BE2C (cell line): ENCODE measurements at regions not wholly inside any gene's neighbourhood (a gene's known extent, or its start where the extent isn't known, plus 50 kb on each side); places are given as distances from the start of the nearest gene placed in this dataset.

Experiments used
- DNase-seq: peaks from one replicate; pipeline ENCODE4 v3.0.0-alpha.2; 2020
- H3K27me3 ChIP-seq: fragments of 250-450 bp; sonication (Bioruptor Pico); 2 replicates; pipeline ENCODE4 v1.5.1; 2020; ENCODE audit warnings: mild to moderate bottlenecking
- H3K36me3 ChIP-seq: fragments of 250-450 bp; sonication (Bioruptor Pico); 2 replicates; pipeline ENCODE4 v1.5.1; 2020; ENCODE audit warnings: mild to moderate bottlenecking
- H3K4me1 ChIP-seq: fragments of 250-450 bp; sonication (Bioruptor Pico); 2 replicates; pipeline ENCODE4 v1.5.1; 2020
- H3K4me3 ChIP-seq: 2 replicates; pipeline ENCODE4 v1.5.1; 2011; ENCODE audit warnings: low read depth, low read length
- H3K9me3 ChIP-seq: fragments of 250-450 bp; sonication (Bioruptor Pico); 2 replicates; pipeline ENCODE4 v1.5.1; 2020
- TF ChIP-seq, protein P1 (sequence below): IDR thresholded peaks from 2 replicates; pipeline ENCODE4 v1.5.1; 2012; ENCODE audit warnings: mild to moderate bottlenecking, low read depth, low read length

DNA sequence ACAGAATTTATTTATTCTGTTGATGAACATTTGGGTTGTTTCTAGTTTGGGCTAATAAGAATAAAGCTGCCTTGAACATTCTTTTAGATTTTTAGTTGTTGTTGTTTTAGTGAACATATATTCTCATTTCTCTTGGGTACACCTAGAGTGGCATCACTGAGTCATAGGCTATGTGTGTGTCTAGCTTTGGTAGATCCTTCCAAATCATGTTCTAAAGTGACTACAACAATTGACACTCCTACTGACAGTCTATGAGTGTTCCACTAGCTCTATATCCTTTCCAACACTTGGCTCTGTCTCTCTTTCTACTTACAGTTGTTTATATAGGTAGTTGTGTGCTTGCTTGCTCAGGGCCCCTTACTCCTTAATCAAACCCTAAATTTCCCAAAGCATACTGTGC lies 346.0 kb upstream of the NCAM1 start:
- no peak overlapping the region for H3K4me3 ChIP-seq
- TF ChIP-seq, protein P1, sequence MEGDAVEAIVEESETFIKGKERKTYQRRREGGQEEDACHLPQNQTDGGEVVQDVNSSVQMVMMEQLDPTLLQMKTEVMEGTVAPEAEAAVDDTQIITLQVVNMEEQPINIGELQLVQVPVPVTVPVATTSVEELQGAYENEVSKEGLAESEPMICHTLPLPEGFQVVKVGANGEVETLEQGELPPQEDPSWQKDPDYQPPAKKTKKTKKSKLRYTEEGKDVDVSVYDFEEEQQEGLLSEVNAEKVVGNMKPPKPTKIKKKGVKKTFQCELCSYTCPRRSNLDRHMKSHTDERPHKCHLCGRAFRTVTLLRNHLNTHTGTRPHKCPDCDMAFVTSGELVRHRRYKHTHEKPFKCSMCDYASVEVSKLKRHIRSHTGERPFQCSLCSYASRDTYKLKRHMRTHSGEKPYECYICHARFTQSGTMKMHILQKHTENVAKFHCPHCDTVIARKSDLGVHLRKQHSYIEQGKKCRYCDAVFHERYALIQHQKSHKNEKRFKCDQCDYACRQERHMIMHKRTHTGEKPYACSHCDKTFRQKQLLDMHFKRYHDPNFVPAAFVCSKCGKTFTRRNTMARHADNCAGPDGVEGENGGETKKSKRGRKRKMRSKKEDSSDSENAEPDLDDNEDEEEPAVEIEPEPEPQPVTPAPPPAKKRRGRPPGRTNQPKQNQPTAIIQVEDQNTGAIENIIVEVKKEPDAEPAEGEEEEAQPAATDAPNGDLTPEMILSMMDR, result no peak
- no peaks in the 10 kb centered on the region for H3K27me3 ChIP-seq
- H3K9me3 ChIP-seq, result no peaks in the 10 kb centered on the region
- DNase-seq, result no peak
- H3K36me3 ChIP-seq, result no peaks in the 10 kb centered on the region
- peaks cover 33% of the 10 kb centered on the region for H3K4me1 ChIP-seq

DNA sequence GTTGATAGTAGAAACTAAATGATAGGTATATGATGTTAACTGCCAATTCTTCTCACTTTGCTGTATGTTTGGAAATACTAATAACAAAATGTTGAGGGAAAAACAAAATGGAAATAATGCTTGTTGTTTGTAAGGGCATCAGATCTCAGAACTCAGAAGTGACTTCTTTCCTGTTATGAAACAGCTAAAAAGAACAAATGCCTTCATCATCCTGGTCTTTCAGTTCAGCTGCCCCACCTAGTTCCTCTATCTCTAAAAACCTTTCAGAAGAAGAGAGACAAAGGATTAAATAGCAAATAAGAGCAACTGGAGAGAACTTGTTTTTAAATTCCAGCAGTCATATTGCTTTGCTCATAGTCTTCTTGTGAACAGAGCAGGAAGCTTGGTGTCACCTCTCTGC lies 345.3 kb upstream of the NCAM1 start:
- TF ChIP-seq, protein P1, result no peak
- Histone ChIP-seq H3K27me3 (no peaks in the 10 kb centered on the region), H3K4me3 (no peak overlapping the region), H3K36me3 (no peaks in the 10 kb centered on the region), H3K9me3 (no peaks in the 10 kb centered on the region), H3K4me1 (peaks cover 33% of the 10 kb centered on the region)
- DNase-seq, result no peak

DNA sequence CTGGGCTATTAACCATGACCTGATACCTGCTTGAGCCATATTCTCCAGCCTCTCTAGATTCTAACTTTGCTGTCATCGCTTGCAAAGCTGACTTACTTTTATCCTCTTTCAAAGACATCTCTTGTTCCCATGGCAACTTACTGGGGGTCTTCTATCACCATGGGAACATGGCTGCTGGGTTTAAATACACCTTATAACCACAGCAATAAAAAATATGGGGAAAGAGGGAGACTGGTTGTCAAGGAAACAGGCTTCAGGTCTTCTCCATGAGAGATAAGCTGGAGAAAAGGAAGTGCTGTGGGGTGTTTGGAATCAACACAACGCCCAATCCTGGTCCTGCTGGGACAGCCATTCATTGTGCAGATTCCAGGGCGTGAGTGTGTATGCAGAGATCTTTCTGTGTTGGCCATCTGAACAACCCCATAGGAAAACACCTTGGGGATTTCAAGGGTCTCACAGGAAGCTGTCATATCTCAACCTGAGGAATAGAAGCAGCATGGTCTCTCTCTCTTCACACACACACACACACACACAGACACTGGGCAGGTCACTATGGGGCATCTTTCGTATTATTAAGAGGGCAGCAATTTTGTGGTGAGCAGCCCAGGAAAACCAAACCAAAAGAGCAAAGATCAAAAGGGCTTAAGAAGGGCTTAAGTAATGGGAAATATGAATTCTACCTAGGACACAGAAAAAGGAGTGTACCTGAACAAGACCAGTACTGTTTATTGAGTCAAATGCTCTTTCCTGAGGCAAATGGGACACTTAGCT lies 344.7 kb upstream of the NCAM1 start:
- no peaks in the 10 kb centered on the region for H3K9me3 ChIP-seq
- H3K4me3 ChIP-seq, result no peak overlapping the region
- H3K36me3 ChIP-seq, result no peaks in the 10 kb centered on the region
- TF ChIP-seq, protein P1, result no peak
- peaks cover 28% of the 10 kb centered on the region for H3K4me1 ChIP-seq
- no peaks in the 10 kb centered on the region for H3K27me3 ChIP-seq
- no peak for DNase-seq

DNA sequence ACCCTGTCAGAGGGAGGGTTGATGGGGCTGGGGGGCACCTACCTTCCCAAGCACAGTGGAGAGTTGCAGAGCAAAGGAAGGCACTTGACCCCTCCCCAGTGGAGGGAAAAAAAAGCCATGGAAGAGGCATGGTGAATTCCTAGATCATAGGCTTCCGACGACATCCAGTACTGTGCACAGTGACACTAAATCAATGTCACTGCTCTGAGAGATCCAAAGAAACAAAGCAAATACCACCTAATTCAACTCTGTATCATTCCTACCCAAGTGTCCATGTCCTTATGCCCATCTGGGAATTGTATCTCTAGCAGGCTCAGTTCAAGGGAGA lies 344.2 kb upstream of the NCAM1 start:
- no peaks in the 10 kb centered on the region for H3K36me3 ChIP-seq
- TF ChIP-seq, protein P1, result no peak

DNA sequence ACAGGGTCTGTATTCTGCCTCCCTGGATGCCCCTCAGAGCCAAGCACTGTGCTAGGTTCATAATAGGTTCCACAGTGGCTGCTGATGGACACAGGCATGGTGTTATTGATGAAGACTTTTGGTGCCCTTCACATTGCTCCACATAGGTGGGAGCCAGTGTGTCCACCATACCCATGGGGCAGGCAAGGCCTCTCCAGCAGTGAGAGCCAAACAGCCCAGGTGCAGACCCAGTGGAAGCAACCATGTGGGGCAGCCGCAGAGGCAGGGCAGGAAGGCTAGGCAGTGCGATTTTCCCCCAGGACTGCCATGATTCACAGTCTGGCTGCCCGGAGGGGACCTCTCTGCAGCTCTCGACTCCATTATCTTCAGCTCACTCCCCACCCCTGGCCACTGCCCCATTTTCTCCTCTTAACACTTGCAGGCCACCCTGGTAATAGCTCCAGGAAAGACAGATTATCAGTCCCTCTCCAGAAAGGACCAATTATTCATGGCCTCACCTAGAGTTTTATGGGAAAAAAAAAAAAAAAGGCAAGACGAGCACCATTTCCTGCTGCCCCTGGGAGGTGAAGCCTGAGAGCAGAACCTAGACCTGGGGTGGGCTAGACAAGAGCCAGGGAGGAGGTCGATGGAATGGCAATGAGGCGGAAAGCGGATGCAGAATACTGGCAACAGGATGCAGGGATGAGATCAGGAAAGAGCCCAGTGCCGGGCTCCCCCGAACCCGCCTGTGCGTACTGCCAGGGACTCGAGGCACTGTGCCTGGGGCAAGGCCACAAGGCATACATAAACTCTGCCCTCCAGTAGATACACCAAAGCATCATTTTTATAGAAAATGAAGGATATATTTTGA lies 343.0 kb upstream of the NCAM1 start:
- Histone ChIP-seq H3K9me3 (no peaks in the 10 kb centered on the region), H3K27me3 (no peaks in the 10 kb centered on the region), H3K4me1 (peaks cover 13% of the 10 kb centered on the region), H3K36me3 (no peaks in the 10 kb centered on the region), H3K4me3 (no peak overlapping the region)
- peak; percentile 71 for DNase-seq
- TF ChIP-seq, protein P1, result no peak

More for the DNA sequence above, 344.2 kb upstream of the NCAM1 start:
- no peak for DNase-seq
- H3K27me3 ChIP-seq, result no peaks in the 10 kb centered on the region
- no peak overlapping the region for H3K4me3 ChIP-seq
- peaks cover 22% of the 10 kb centered on the region for H3K4me1 ChIP-seq
- no peaks in the 10 kb centered on the region for H3K9me3 ChIP-seq

DNA sequence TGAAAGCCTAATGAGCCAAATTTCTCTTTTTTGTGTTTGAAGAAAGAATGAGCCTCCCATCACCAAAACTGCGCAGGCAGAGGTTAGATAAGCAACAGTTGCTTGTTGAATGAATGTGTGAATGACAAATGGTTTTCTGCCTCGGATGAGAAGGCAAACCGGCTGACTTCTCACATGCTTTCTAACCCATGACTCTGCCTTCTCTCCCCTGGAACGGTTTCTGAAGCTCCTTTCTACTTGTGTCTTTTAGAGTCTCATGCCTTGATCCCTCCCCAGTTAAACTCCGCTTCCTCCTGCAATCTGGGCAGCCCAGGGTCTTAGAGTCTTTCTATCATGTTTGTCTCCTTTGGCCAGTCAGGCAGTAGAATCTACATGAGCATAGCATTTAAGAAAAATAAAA lies 342.1 kb upstream of the NCAM1 start:
- H3K27me3 ChIP-seq, result no peaks in the 10 kb centered on the region
- no peaks in the 10 kb centered on the region for H3K36me3 ChIP-seq
- TF ChIP-seq, protein P1, result no peak
- H3K4me3 ChIP-seq, result no peak overlapping the region
- no peak for DNase-seq
- 0 out of 2 replicates have a peak, but pooled peaks cover 9% of the 10 kb centered on the region for H3K4me1 ChIP-seq
- H3K9me3 ChIP-seq, result no peaks in the 10 kb centered on the region
